A549 (cell line): ENCODE measurements at regions not wholly inside any gene's neighbourhood (a gene's known extent, or its start where the extent isn't known, plus 50 kb on each side); places are given as distances from the start of the nearest gene placed in this dataset.
"Not testable (repeated sequence)": the region's sequence is repeated elsewhere in the genome, so short reads cannot be mapped to it uniquely, and the experiment has no call there.

ENCODE experiments used
- ATAC-seq, 2 experiments: fragments of 200-7000 bp in 1 of 2; fragments of >200 bp in 1 of 2; cut with Nextera tagmentation in 1 of 2; cut with Tn5 transposase in 1 of 2; 3 replicates each; pipeline versions ENCODE4 v1.8.0 to v1.9.1; 2018 to 2020; ENCODE audit warnings: mild to moderate bottlenecking in 1 of 2, moderate library complexity in 1 of 2
- CTCF ChIA-PET: fragments of 300-600 bp; sonication (Branson Sonifier 250); formaldehyde crosslinking; extraction: SDS; loops from one replicate; lab custom pipeline; 2021; ENCODE audit warnings: antibody characterized with exemption, inconsistent platforms; lab: Yijun Ruan, JAX
- POLR2A ChIA-PET: fragments of 350-600 bp; formaldehyde crosslinking; extraction: SDS; loops from one replicate; lab custom pipeline; 2021; ENCODE audit warnings: antibody characterized with exemption, inconsistent platforms; lab: Yijun Ruan, JAX
- DNase-seq, 2 experiments: peaks; one replicate each; pipeline versions ENCODE4 v3.0.0 to v3.0.0-alpha.2; 2011 to 2016; ENCODE audit warnings: low read depth in 1 of 2, low spot score in 1 of 2
- FAIRE-seq: peaks from 2 replicates; lab custom pipeline; 2011; peaks lifted over from hg19 to GRCh38; lab: Jason Lieb, UNC
- H3K27ac ChIP-seq, 2 experiments: fragments of >200 bp; sonication (Bioruptor Twin); formaldehyde crosslinking; 3 replicates each; pipeline ENCODE4 v1.5.1; 2016 to 2017
- H3K4me1 ChIP-seq: fragments of >200 bp; sonication (Bioruptor Twin); formaldehyde crosslinking; 3 replicates; pipeline ENCODE4 v1.6.1; 2016
- H3K4me2 ChIP-seq: fragments of >200 bp; sonication (Bioruptor Twin); formaldehyde crosslinking; 3 replicates; pipeline ENCODE4 v1.6.1; 2016
- H3K4me3 ChIP-seq: fragments of >200 bp; sonication (Bioruptor Twin); formaldehyde crosslinking; 3 replicates; pipeline ENCODE4 v1.5.1; 2016
- H3K9me3 ChIP-seq: fragments of >200 bp; sonication (Bioruptor Twin); formaldehyde crosslinking; 3 replicates; pipeline ENCODE4 v1.6.1; 2016
- BHLHE40 ChIP-seq: IDR thresholded peaks from 2 replicates; pipeline ENCODE4 v1.6.1; 2012; ENCODE audit warnings: low read depth, low read length, inconsistent platforms
- CBX2 ChIP-seq: fragments of 200-600 bp; sonication (generic); IDR thresholded peaks from 2 replicates; pipeline ENCODE4 v1.6.1; 2016; ENCODE audit warnings: low read depth, mild to moderate bottlenecking, borderline replicate concordance
- CHD2 ChIP-seq: fragments of 150-350 bp; IDR thresholded peaks from 2 replicates; pipeline ENCODE4 v1.6.1; 2014; ENCODE audit warnings: low read length; ENCODE audit not compliant: partially characterized antibody
- EHMT2 ChIP-seq: fragments of 200-600 bp; sonication (generic); IDR thresholded peaks from 2 replicates; pipeline ENCODE4 v1.6.1; 2016; ENCODE audit warnings: antibody characterized with exemption, low read depth, mild to moderate bottlenecking, moderate library complexity
- FOSL2 ChIP-seq, 2 experiments: fragments of 450-650 bp in 1 of 2; fragments of >200 bp in 1 of 2; sonication (Bioruptor Twin) in 1 of 2; formaldehyde crosslinking; IDR thresholded peaks; 2 replicates each; pipeline versions ENCODE4 v1.5.0 to v1.6.1; 2016 to 2020; ENCODE audit warnings: mild to moderate bottlenecking in 1 of 2, moderate library complexity in 1 of 2
- HOXB13 ChIP-seq: fragments of 250-450 bp; sonication (Bioruptor Pico); IDR thresholded peaks from 2 replicates; pipeline ENCODE4 v1.5.0; 2020; ENCODE audit warnings: low read depth, mild to moderate bottlenecking, moderate library complexity
- KDM5A ChIP-seq: fragments of 200-600 bp; sonication (generic); IDR thresholded peaks from 2 replicates; pipeline ENCODE4 v1.6.1; 2016; ENCODE audit warnings: antibody characterized with exemption, mild to moderate bottlenecking
- MAZ ChIP-seq: fragments of 150-350 bp; IDR thresholded peaks from 2 replicates; pipeline ENCODE4 v1.6.1; 2014; ENCODE audit warnings: antibody characterized with exemption, low read depth, low read length, borderline replicate concordance
- PBX3 ChIP-seq: IDR thresholded peaks from 2 replicates; pipeline ENCODE4 v1.6.1; 2012
- PHF8 ChIP-seq: fragments of 200-600 bp; sonication (generic); IDR thresholded peaks from 2 replicates; pipeline ENCODE4 v1.6.1; 2016; ENCODE audit warnings: low read depth, mild to moderate bottlenecking, antibody characterized with exemption, moderate library complexity, borderline replicate concordance
- POLR2A ChIP-seq: IDR thresholded peaks from 2 replicates; pipeline ENCODE4 v1.6.1; 2012; ENCODE audit warnings: mild to moderate bottlenecking, low read length
- RARB ChIP-seq: fragments of 250-450 bp; sonication (Bioruptor Pico); IDR thresholded peaks from 2 replicates; pipeline ENCODE4 v1.8.0; 2021; ENCODE audit warnings: mild to moderate bottlenecking, moderate library complexity
- SMC3 ChIP-seq: fragments of >200 bp; sonication (Bioruptor Twin); formaldehyde crosslinking; IDR thresholded peaks from 3 replicates; pipeline ENCODE4 v1.6.1; 2018; ENCODE audit warnings: inconsistent platforms
- SREBF2 ChIP-seq: fragments of 450-650 bp; IDR thresholded peaks from 2 replicates; pipeline ENCODE4 v1.6.1; 2014; ENCODE audit warnings: mild to moderate bottlenecking, moderate library complexity
- TFCP2L1 ChIP-seq: fragments of 250-450 bp; sonication (Bioruptor Pico); IDR thresholded peaks from 2 replicates; pipeline ENCODE4 v1.5.0; 2021; ENCODE audit warnings: mild to moderate bottlenecking
- WGBS: methylation state at CpG from one replicate; pipeline ENCODE4 v1.1.6; 2017; ENCODE audit errors: missing lambda C conversion rate; 5-methylcytosine and 5-hydroxymethylcytosine counted together
- TF ChIP-seq, protein P1 (sequence below): fragments of 200-600 bp; sonication (generic); IDR thresholded peaks from 2 replicates; pipeline ENCODE4 v1.6.1; 2016; ENCODE audit warnings: antibody characterized with exemption, mild to moderate bottlenecking, moderate library complexity
- TF ChIP-seq, protein P2 (sequence below): fragments of >200 bp; sonication (Bioruptor Twin); formaldehyde crosslinking; IDR thresholded peaks from 3 replicates; pipeline ENCODE4 v1.6.1; 2016

GRCh38 chr1:121538943-121539575, 354.3 kb downstream of the SRGAP2C start:
- Histone ChIP-seq H3K9me3 (no peaks in the 10 kb centered on the region), H3K4me1 (no peaks in the 10 kb centered on the region), H3K4me2 (no peak overlapping the region), H3K27ac (no peak overlapping the region), H3K4me3 (no peak overlapping the region)
- no peak for DNase-seq
- FAIRE-seq, result no peak
- POLR2A ChIA-PET, result no interaction called here
- CTCF ChIA-PET, result no interaction called here
- no peak for ATAC-seq
- WGBS, result 32% methylated on average over 2 of the region's 2 CpGs
- no peak for TF ChIP-seq EHMT2

DNA sequence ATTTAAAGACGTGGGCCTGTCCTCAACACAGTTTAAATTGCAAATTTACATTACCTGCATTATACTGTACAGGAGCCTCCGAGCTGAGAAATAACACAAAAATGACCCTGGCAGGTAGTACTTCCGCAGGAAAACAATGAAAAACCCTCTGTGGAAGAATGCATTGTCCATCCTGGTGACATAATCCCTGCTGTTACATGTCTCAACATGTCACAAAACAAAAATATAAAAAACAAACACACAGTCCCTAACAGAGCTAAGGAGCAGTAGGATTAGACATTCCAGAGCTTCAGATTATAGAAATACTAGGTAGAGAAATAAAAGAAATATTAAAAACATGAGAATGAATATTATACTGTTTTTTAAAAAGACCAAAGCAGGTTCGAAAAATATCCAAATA, 359.2 kb downstream of the SRGAP2C start:
- H3K4me1 ChIP-seq, H3K9me3 ChIP-seq, CTCF ChIA-PET, H3K4me3 ChIP-seq, H3K27ac ChIP-seq, POLR2A ChIA-PET, DNase-seq, H3K4me2 ChIP-seq, ATAC-seq, FAIRE-seq: not testable (repeated sequence)
- WGBS, result 36% methylated on average over 4 of the region's 4 CpGs

- DNase-seq, result no peak
- no peak for FAIRE-seq
- POLR2A ChIA-PET, result no interaction called here
- H3K27ac ChIP-seq, result no peak overlapping the region
- H3K4me3 ChIP-seq, result no peak overlapping the region
- ATAC-seq, result no peak
- no peak overlapping the region for H3K4me2 ChIP-seq
- no peaks in the 10 kb centered on the region for H3K4me1 ChIP-seq
- 61% methylated on average over 2 of the region's 2 CpGs for WGBS
- H3K9me3 ChIP-seq, result no peaks in the 10 kb centered on the region
- CTCF ChIA-PET, result no interaction called here
- TF ChIP-seq, protein P1, sequence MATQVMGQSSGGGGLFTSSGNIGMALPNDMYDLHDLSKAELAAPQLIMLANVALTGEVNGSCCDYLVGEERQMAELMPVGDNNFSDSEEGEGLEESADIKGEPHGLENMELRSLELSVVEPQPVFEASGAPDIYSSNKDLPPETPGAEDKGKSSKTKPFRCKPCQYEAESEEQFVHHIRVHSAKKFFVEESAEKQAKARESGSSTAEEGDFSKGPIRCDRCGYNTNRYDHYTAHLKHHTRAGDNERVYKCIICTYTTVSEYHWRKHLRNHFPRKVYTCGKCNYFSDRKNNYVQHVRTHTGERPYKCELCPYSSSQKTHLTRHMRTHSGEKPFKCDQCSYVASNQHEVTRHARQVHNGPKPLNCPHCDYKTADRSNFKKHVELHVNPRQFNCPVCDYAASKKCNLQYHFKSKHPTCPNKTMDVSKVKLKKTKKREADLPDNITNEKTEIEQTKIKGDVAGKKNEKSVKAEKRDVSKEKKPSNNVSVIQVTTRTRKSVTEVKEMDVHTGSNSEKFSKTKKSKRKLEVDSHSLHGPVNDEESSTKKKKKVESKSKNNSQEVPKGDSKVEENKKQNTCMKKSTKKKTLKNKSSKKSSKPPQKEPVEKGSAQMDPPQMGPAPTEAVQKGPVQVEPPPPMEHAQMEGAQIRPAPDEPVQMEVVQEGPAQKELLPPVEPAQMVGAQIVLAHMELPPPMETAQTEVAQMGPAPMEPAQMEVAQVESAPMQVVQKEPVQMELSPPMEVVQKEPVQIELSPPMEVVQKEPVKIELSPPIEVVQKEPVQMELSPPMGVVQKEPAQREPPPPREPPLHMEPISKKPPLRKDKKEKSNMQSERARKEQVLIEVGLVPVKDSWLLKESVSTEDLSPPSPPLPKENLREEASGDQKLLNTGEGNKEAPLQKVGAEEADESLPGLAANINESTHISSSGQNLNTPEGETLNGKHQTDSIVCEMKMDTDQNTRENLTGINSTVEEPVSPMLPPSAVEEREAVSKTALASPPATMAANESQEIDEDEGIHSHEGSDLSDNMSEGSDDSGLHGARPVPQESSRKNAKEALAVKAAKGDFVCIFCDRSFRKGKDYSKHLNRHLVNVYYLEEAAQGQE, result no peak
- TF ChIP-seq KDM5A (no peak), SMC3 (no peak), POLR2A (no peak), SREBF2 (no peak), CHD2 (no peak), FOSL2 (IDR thresholded peaks at IDR 0.05) (no peak), FOSL2 (CRISPR knock-in tag; IDR thresholded peaks at IDR 0.05) (no peak), PHF8 (no peak), BHLHE40 (no peak), TFCP2L1 (CRISPR knock-in tag) (no peak), HOXB13 (no peak), RARB (CRISPR knock-in tag) (no peak), PBX3 (no peak), MAZ (no peak), CBX2 (no peak)
- TF ChIP-seq, protein P2, sequence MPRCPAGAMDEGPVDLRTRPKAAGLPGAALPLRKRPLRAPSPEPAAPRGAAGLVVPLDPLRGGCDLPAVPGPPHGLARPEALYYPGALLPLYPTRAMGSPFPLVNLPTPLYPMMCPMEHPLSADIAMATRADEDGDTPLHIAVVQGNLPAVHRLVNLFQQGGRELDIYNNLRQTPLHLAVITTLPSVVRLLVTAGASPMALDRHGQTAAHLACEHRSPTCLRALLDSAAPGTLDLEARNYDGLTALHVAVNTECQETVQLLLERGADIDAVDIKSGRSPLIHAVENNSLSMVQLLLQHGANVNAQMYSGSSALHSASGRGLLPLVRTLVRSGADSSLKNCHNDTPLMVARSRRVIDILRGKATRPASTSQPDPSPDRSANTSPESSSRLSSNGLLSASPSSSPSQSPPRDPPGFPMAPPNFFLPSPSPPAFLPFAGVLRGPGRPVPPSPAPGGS, result no peak
These were observed 359.7 kb downstream of the SRGAP2C start for GRCh38 chr1:121544500-121544899.

DNA sequence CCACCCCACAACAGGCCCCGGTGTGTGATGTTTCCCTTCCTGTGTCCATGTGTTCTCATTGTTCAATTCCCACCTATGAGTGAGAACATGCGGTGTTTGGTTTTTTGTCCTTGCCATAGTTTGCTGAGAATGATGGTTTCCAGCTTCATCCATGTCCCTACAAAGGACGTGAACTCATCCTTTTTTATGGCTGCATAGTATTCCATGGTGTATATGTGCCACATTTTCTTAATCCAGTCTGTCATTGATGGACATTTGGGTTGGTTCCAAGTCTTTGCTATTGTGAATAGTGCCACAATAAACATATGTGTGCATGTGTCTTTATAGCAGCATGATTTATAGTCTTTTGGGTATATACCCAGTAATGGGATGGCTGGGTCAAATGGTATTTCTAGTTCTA, 361.1 kb downstream of the SRGAP2C start:
- H3K4me2 ChIP-seq, result not testable (repeated sequence)

More for the DNA sequence above, 361.1 kb downstream of the SRGAP2C start:
- POLR2A ChIA-PET, ATAC-seq, H3K4me1 ChIP-seq, H3K9me3 ChIP-seq, H3K4me3 ChIP-seq, FAIRE-seq, CTCF ChIA-PET, H3K27ac ChIP-seq, DNase-seq: not testable (repeated sequence)
- 100% methylated on average over 1 of the region's 3 CpGs for whole genome bisulfite sequencing
